ENCODE measurements at regions not wholly inside any gene's neighbourhood (a gene's known extent, or its start where the extent isn't known, plus 50 kb on each side); places are given as distances from the start of the nearest gene placed in this dataset.

DNA sequence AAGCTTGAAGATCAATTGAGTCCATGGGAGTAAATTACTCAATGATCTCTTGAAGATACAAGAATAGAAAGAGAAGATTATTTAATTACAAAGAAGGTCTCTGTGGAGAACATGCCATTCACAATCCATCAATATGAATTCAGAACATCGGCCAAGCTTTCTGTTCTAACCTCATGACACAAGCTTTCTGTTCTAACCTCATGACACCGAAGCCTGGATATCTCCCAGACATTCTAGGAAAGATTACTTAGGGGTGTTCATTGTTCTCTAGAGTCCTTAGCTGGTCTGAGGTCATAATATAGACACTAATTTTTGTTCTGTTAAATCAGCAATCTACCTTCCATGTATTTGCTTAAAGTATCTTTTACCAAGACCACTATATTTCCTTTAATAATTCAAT, 95.5 kb downstream of the RDH14 start:
- no peak for DNase-seq

DNA sequence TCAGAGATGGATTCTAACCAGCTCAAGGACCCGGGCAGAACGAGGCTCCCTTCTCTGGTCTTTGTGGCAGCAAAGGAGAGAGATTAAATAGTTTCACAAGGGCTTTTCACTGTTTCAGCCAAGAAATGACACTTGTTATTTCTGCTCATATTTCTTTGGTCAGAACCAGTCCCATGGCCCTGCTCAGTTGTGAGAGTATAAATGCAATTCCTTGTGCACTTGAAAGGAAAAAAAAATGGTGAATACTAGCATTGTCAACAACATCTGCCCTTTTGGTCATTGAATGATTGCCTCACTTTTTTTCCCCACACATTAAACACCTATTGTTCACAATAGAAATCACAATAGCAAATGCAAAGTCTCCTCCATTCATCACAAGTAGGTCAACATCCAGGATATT, 104.4 kb downstream of the RDH14 start:
- no peak for DNase-seq

DNA sequence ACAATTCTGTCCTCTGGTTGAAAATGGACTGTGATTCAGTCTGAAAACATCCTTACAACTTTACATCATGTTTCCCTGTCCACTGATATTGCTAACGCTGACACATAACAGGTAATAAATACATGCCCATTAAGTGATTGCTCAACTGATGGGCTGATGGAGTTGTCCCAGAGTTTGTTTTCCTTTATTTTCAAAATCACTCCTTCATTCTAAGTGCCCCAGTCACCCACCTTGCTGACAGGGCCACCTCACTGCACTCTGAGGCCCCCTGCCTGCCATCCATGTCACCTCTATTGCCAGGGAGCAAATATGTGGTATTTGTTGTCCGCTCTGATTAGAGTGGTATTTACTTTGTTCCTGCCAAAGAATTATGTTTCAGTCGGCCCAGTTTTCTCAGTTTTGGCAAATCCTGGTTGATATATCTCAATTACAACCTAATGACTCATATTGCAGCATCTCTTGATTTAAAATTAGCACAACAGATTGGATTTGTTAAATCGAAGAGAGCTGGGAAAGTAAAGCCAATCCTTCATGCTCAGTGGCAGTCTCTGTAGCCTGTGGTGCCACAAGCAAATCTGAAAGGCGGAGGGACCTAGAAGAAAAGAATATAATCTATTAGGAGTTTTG, 105.1 kb downstream of the RDH14 start:
- DNase-seq = no peak

DNA sequence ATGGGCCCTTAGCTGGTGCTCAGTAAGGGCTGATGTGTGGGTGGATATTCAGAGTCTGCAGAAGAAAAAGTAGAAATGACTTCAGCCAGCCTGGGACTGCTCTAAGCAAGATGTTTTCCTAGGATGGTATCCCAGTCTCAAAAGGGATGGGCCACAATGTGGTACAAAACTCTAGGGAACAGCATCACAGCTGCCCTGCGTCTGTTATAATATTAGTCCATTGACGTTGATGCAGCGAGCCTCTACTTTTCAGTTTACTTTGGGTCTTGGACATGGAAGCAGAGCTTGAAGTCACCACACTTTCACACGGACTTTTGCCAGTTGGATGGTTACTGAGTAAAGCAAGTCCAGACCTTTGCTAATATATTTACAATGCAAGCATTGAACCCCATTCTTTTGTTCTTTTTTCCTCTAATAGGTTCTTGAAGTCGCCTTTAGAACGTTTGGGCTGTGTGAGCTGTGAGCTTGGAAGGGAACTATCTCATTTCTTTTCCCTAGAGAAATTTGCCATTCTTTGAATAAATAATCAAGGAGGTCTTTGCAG, 105.7 kb downstream of the RDH14 start:
- DNase-seq = no peak

DNA sequence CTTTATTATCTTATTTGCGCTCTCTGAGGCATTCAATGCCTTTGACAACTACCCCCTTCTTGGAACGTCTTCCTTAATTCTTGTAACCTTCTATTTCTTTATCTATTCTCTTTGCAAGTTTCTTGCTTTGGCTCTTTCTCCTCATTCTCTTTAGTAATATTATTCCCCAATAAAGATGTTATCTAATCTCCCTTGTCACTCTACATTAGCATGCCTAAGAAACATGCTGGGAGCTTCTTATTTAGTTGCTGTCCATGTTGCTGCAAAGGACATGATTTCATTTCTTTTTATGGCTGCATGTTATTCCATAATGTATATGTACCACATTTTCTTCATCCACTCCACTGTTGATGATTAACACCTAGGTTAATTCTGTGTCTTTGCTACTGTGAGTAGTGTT, 113.7 kb downstream of the RDH14 start:
- no peak for DNase-seq

DNA sequence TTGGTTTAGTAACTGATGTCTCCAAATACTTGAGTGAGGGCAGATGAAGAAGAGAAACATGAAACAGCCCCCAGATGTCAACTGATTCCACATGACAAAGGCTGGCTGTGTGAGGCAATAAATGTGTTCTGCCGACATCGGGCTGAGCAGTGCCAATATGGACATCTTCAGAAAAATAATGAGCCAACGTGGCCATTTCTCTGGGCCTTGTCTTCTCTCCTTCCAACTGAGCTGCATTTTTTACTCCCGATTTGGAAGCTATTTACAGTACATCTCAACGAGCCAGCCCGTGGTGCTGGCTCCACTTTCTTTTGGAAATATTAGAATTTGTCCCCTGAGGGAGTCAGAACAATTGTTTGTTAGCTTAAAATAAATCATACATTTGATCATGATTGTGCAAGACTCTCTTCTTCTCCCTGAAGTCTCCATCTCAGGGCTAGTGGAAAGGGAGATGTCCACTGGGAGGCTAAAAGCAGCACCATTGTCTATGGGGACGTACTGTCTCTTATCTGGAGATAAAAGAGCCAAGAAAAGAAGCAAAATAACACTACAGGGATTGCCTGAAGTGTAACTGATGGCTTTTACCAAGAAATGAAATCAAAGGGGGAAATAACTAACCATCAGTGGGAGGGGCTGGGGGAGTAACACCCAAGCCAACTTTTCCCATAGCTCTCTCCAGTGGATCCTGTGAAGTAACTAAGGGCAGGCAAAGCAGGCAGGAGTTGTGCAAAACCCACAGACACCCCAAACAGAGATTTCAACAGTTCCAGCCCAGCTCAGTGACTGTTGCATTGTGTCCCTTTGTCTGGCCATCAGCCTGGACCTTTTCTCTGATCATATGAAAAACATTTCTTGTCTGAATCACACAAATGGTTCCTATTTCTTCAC, 114.8 kb downstream of the RDH14 start:
- no peak for DNase-seq

DNA sequence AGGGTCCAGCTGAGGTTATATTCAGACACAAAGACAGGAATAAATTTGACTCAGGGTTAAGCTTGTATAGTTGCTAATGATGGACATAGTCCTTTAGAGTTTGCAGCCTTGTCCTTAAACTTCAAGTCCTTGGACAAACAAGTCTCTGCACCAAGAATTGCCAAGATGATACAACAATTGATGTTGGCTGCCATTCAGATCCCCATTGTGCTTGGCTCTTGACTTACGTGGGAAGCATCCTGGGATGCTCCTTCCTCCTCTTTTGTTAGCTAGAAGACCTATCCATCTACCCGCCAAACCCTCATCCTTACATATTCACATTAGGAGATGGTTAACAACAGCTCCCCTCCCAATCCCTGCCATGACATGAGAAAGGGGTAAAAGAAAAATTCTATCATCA, 115.6 kb downstream of the RDH14 start:
- DNase-seq = no peak

DNA sequence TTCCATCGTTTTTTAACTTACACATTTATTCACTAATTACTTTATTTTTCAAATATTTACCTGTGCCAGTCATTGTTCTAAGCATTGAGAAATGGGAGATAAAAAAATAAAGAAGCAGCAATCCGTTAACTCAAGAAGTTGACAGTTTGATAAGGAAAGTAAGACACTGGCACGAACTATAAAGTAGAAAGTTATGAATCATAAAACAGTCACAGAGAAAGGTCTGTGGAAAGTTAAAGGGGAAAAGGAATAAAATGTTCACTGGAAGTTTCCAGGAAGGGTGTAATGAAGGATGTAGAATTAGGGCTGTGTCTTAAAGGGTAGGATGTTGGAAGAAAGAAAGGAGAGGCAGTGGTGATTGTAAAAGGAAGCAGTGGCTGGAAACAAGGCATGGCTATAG, 118.9 kb downstream of the RDH14 start:
- no peak for DNase-seq

DNA sequence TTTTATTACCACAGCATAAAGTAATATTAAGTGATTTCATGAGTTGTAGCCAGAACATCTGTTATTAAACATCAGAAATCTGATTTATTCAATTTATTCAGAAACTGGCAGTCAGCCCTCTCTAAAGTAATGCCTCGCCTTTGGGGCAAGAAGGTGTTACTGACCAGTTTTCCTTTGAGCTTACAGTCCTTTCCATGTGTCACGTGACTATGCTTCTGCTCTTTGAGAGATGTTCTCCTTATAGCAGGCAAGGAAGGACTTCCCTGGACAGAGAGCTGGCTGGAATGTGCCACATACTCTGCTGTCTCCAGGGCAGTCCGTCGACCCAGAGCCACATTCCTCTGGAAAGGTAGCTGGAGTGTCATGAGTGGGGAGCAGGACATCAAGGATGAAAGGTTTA, 119.7 kb downstream of the RDH14 start:
- DNase-seq = no peak

DNA sequence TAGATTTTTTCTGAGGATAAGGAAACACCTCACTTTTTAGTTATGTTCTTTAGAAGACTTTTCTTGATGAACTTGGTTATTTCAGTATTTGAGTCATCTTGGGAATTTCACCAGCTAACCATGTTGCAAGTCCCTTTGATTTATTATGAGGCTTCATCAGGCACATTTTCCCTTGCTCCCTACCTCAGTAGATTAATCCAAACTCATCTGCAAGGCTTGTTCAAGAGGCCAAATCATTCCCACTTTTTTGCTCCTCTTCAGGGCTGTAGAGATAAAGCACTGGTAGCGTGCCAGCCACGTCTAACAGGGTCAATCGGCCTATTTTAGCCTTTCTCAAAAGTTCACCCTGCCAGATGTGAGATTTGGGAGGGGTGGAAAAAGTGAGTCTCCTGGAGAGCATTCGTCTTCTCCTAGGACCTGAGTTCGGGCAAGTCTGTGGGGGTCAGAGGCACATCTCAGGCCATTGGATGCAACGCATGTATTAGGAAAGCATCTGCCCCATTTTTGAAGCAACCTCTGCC, 120.3 kb downstream of the RDH14 start:
- no peak for DNase-seq

DNA sequence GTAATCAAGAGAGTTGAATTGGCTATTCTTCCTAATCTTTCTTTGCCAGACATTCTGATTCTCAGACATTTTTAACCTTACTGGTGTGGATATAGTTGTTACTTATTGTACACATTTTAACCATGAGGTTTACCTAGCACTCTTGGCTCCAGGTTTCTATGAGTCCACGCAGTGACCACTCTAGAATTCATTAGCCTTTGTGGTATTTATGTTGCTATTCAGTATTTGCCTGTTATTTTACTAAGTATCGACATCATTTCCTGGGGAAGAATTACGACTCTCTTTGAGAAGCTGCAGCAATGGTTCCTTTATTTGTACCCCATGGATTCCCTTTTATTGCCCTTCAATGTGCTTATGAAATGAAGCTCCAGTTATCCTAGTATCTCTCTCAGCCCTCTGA, 120.7 kb downstream of the RDH14 start:
- no peak for DNase-seq

DNA sequence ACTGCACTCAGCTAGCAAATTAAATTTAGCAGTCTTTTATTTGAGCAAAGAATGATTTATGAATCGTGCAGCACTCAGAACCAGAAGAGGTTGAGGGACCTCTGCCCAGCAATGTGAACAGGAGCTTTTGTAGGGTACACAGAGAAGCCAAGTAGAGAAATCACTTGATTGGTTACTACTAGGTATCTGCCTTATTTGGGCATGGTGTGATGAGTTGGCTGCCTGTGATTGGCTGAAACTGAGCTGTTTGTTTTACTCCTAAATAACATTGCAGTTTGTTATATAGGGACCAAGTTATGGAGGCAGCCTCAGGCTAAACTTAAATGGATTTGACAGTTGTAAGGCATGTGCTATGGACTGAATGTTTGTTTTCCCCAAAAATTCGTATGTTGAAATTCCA, 122.5 kb downstream of the RDH14 start:
- DNase-seq = no peak

DNA sequence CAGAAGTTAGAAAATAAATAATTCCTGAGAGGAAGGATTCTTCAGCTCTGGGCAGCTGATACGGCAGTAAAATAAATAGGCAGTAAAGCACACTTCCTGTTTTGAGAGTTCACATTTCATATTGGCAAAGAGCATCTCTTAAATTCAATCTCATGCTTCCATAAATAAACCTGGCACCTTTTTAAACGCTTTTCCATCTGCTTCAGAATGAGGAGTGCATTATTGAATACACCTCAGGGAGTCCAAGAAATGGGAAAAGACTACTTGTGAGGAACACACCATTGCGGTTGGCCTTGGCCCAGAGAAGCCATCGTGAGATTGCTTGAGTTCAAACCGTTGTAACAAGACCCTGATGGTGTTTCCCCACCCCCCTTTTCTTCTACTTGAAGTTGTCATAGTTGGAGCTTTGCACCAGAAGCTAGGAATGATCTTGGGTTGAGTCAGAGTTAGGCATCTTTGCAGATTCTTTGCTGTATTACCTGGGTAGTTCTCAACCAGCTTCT, 123.9 kb downstream of the RDH14 start:
- DNase-seq = no peak

DNA sequence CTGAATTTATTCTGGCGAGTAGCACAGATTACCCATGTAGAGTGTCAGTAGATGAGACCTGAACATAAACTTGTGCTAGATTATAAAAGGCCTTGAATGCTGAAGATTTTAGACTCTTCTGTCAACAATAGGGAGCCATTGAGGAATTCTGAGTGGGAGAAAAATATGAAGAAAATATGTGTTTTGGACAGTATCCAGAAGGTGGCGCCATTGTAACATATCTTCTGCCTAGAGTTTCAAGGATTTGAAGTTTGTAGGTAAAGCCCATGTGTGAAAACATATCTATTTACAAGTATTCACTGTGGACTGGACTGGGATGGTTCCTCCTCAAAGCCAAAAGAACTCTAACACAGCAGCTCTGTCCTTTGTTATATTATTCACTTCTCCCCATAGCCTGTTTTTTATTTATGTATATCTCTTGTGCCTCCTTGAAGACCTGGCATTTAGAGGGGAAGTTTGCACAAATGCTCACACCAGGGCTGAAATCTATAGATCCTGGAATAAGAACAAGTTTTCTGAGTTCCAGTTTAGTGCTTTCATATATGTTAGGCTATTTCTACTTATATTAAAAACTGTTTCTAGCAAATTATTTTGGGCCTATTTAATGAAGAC, 124.9 kb downstream of the RDH14 start:
- no peak for DNase-seq

DNA sequence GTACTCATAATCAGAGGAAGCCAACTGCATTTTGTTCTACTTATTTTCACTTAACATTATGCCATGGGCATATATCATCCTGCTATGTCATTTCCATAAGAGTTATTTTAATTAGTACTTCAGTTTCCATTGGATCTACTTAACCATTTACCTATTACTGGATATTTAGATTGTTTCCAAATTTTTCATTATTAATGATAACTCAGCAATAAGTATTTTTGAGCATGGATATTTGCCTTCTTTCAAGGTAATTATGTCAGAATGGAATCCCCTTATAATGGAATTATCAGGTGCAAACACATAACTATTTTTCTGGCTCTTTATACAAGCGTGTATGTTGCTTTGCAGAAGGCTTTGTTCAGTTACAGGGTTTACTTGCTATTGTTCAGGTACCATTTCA, 126.6 kb downstream of the RDH14 start:
- DNase-seq = no peak

DNA sequence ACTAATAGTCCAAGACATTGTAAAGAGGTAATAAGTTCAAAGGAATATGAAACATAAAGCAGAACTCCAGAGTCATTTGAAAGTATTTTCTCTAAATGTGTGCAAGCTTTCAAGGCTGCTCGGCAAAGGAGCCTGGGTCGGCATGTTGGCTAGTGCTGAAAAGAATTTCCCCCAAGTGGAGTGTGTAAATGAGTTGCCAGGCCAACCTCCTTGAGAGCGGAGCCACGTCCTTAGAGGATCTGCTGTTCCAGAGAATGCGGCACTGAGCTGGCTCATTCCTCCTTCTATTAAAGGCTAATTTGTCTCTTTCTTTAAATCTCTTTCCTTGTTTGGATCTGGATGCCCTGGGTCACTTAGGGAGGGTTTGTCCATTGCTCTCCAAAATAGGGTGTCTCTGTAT, 127.5 kb downstream of the RDH14 start:
- DNase-seq = no peak

DNA sequence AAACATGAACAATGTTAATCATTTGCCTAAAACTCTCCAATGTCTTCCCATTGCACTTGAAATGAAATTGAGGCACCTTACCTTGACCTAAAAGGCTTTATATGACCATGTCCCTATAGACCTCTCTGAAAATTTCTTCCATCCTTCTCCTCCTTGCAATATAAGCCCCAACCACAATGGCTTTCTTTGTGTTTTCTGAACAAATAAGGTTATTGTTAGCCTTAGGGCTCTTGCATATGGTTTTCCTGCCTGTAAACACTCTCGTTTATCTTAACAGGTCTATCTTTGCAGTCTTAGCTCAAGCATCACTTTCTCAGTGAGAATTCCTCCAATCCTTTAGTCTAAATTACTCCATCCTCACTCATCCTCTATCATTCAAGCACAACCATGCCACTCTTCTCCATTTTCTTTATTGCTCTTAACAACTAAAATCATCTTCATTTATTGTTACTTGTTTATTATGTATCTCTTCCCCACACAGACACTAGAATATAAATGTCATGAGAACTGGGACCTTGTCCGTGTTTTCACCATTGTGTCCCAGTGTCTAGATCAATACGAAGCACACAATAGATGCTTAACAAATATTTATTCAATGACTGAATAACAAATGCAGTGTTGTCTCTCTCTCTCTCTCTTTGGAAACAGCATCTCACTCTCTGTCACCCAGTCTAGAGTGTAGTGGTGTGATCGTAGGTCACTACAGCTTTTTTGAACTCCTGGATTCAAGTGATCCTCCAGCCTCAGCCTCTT, 129.3 kb downstream of the RDH14 start:
- DNase-seq = no peak

DNA sequence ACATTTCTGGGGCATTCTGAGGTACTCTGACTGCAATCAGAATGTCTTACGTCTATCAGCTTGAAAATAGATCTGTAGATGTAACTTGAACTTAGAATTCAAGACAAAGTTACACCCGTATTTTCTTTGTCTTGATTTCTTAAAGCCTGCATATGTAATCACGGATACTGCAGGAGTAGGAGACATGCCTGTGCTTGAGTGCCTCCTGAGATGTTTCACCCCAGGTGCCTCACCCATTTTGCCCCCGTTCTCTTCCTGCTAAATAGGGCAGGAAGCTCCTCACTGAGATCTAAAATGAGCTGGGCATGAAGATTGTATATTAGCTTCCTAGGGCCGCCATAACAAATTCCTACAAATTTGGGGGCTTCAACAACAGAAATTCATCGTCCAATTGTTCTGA, 131.9 kb downstream of the RDH14 start:
- no peak for DNase-seq

DNA sequence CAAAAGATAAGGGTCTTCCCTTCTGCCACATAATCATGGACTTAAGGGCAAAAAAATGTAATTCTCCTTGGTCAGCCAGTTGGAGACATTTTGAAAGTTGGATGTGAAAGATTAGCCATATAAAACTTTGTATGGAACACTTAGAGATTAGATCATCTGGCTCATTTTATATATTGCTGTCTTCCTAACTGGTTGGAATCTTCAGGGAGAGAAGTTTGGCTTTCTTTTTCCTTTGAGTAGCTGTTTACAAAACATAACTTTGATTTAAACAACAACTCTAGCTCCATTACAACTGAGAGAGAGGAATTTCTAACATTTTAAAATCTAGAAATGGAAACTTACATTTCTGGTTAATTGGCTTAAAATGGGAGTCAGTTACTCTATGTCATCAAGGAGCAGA, 132.7 kb downstream of the RDH14 start:
- no peak for DNase-seq

DNA sequence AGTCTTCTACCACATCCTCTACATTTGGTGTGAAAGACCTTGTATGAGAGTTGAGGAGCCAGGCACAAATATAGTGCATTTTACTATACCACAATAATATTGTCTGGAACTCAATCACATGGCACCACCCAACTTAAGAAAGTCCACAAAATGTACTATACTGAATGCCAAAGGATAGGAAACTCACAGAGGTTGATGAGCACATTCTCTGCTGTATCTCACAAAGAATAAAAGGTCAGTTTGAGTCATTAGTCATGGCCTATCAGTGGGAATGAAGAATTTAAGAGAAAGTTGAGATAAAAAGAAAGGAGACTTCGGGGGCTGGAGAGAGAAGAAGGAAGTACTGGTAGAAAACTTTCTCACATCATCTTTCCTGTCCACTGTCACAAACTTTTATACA, 134.3 kb downstream of the RDH14 start:
- DNase-seq = no peak

DNA sequence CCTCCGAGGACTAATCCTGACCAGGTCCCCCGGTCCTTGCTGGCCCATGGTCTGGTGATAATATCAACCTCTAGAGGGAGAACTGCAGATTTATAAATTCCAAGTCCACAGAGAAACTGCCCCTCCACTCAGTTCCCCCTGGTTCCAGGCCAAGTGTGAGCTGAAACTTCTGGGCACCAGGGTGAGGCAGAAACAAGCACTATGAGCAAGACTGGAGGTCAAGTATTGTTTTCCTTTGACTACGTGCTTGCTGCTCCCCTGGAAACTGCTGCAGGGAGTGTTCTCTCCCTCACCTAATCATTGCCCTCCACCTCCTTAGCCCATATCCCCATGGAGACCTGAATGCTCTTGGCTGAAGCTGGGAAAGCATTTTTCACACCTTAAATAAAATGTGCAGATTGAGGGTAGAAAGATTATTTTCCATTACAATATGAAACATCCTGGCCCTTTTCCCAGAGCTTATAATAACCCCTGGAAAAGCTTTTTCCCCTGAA, 135.2 kb downstream of the RDH14 start:
- no peak for DNase-seq

DNA sequence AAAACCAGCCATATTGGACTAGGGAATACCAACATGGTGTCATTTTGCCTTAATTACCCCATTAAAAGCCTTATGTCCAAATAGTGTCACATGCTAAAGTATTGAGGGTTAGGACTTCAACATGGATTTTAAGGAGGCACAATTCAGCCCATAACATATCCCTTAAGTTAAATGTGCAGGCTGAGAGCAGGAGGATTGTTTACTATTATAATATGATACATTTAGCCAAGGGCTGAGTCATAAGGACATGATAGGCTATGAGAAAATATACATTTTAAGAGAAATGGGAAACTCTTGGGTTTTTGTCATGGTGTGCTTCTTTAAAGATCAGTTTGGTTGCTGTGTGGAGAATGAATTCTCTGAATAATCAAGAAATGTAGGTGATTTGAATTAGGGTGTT, 136.8 kb downstream of the RDH14 start:
- DNase-seq = no peak
